ENCODE measurements at regions not wholly inside any gene's neighbourhood (a gene's known extent, or its start where the extent isn't known, plus 50 kb on each side); places are given as distances from the start of the nearest gene placed in this dataset.

DNA sequence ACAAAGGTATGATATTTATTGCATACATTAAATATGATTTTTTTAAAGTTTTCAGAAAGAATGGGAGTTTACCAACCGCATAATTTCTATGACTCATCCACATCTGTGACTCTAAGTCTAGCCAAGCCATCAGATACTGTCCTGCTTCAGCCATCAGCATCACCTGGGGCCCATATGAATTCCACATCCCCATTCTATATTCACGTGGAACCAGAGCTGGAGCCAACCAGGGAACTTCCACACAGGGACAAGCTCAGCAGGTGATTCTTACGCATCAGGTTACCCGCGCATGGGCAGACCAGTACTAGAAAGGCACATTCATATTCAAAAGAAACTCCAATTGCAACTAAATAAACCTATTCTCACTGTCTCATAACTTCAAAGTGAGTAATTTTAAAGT lies 817.7 kb upstream of the IGFBP3 start:
- H3K4me3 Mint-ChIP-seq, result no peak overlapping the region
- peaks cover 22% of the 10 kb centered on the region for H3K4me1 Mint-ChIP-seq
- H3K27ac Mint-ChIP-seq, result no peak overlapping the region
- H3K9me3 Mint-ChIP-seq, result no peaks in the 10 kb centered on the region
- no peaks in the 10 kb centered on the region for H3K27me3 Mint-ChIP-seq (ENCODE audit: low read depth)
- TF ChIP-seq, protein P1, sequence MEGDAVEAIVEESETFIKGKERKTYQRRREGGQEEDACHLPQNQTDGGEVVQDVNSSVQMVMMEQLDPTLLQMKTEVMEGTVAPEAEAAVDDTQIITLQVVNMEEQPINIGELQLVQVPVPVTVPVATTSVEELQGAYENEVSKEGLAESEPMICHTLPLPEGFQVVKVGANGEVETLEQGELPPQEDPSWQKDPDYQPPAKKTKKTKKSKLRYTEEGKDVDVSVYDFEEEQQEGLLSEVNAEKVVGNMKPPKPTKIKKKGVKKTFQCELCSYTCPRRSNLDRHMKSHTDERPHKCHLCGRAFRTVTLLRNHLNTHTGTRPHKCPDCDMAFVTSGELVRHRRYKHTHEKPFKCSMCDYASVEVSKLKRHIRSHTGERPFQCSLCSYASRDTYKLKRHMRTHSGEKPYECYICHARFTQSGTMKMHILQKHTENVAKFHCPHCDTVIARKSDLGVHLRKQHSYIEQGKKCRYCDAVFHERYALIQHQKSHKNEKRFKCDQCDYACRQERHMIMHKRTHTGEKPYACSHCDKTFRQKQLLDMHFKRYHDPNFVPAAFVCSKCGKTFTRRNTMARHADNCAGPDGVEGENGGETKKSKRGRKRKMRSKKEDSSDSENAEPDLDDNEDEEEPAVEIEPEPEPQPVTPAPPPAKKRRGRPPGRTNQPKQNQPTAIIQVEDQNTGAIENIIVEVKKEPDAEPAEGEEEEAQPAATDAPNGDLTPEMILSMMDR (IDR thresholded peaks at IDR 0.05; ENCODE audit: unreplicated experiment in 3 of 3), result no peak
- H3K36me3 Mint-ChIP-seq (ENCODE audit: low read depth), result no peaks in the 10 kb centered on the region

DNA sequence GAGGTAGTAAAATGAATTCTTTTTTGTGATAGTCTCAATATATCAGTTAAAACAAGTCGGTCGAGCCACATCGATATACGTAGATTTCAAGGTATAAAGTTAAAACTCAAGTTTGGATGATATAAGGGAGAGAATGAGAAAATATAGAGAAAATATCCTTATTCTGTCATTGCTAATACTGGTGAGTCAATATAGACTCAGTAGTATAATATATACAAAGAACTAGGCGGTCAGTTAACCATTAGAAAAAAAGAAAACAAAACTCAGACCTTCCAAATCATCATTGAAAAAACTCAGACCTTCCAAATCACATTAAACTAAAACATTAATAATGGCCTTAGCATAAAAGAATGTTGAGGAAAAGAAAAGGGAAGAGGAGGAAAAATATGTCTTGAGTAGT lies 817.1 kb upstream of the IGFBP3 start:
- no peaks in the 10 kb centered on the region for H3K36me3 Mint-ChIP-seq (ENCODE audit: low read depth)
- H3K27me3 Mint-ChIP-seq (ENCODE audit: low read depth), result no peaks in the 10 kb centered on the region
- no peak overlapping the region for H3K4me3 Mint-ChIP-seq
- TF ChIP-seq, protein P1 (IDR thresholded peaks at IDR 0.05; ENCODE audit: unreplicated experiment in 3 of 3), result no peak
- H3K9me3 Mint-ChIP-seq, result no peaks in the 10 kb centered on the region
- no peak overlapping the region for H3K27ac Mint-ChIP-seq
- H3K4me1 Mint-ChIP-seq, result peaks cover 22% of the 10 kb centered on the region

DNA sequence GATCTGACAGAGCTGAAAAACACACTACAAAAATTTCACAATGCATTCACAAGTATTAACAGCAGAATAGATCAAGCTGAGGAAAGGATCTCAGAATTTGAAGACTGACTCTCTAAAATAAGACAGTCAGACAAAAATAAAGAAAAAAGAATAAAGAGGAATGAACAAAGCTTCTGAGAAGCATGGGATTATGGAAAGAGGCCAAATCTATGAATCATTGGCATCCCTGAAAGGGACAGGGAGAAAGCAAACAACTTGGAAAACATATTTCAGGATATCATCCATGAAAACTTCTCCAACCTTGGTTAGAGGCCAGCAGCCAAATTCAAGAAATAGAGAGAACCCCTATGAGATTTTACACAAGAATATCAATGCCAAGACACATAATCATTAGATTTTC lies 804.8 kb upstream of the IGFBP3 start:
- Mint-ChIP-seq H3K36me3 (ENCODE audit: low read depth) (no peaks in the 10 kb centered on the region), H3K9me3 (peaks cover 32% of the 10 kb centered on the region), H3K27me3 (ENCODE audit: low read depth) (no peaks in the 10 kb centered on the region), H3K4me3 (no peak overlapping the region), H3K27ac (no peak overlapping the region), H3K4me1 (no peaks in the 10 kb centered on the region)
- TF ChIP-seq, protein P1 (IDR thresholded peaks at IDR 0.05; ENCODE audit: unreplicated experiment in 3 of 3), result no peak

DNA sequence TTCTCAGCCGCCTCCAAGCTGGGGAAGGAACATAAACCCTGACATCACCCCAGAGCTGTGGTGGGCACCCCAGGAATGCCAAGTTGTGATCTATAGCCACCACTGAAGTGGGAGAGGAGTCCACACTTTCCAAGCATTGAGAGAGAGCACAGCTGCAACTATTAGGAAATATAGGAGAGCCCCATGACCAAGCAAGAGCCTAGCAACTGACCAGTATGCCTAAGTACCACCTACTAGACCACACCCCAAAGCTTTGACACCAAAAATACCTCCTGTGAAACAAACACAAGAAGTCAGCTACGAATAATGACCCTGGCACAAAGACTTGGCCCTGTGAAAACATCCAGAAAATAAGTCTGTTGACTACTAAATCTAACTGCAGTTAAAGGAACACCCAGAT lies 804.1 kb upstream of the IGFBP3 start:
- Mint-ChIP-seq H3K27ac (no peak overlapping the region), H3K36me3 (ENCODE audit: low read depth) (no peaks in the 10 kb centered on the region), H3K27me3 (ENCODE audit: low read depth) (no peaks in the 10 kb centered on the region), H3K4me1 (no peaks in the 10 kb centered on the region), H3K9me3 (peaks cover 32% of the 10 kb centered on the region), H3K4me3 (no peak overlapping the region)
- TF ChIP-seq, protein P1 (IDR thresholded peaks at IDR 0.05; ENCODE audit: unreplicated experiment in 3 of 3), result no peak

DNA sequence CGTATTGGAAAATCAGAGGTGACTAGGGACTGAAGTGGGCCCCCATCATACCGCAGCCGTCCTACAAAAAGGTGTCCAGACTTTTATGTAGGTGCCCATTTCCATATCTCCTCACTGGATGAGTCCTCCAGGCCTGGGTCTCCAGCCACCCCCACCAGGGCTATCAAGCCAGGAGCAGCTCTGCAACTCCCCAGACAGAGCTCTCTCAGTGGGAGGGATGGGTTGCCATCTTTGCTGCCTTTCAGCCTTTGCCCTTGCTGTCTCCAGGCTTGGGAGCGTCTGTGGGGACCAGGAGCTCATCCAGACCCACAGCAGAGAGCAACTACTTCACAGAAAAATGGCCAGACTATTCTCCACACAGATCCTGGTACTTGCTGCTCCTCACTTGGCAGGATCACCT lies 802.7 kb upstream of the IGFBP3 start:
- Mint-ChIP-seq H3K4me1 (no peaks in the 10 kb centered on the region), H3K9me3 (peaks cover 23% of the 10 kb centered on the region), H3K27ac (no peak overlapping the region), H3K4me3 (no peak overlapping the region), H3K27me3 (ENCODE audit: low read depth) (no peaks in the 10 kb centered on the region), H3K36me3 (ENCODE audit: low read depth) (no peaks in the 10 kb centered on the region)
- TF ChIP-seq, protein P1 (IDR thresholded peaks at IDR 0.05; ENCODE audit: unreplicated experiment in 3 of 3), result no peak

DNA sequence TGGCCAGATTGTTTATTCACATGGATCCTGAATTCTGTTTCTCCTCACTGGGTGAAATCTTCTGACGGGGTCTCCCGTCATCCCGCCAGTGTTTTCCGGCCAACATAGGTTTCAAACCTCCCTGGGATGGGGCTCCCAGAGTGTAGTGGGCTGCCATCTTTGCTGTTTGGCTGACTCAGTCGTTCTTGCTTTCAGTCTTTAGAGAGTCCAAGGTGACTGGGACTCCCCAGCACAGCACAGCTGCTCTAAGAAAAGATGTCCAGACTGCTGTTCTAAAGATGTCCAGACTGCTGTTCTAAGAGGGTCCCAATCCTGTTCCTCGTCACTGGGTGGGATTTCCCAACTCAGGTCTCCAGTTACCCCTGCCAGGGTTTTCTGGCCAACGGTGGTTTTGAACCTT lies 801.9 kb upstream of the IGFBP3 start:
- Mint-ChIP-seq H3K27me3 (ENCODE audit: low read depth) (no peaks in the 10 kb centered on the region), H3K36me3 (ENCODE audit: low read depth) (no peaks in the 10 kb centered on the region), H3K27ac (no peak overlapping the region), H3K4me3 (no peak overlapping the region), H3K9me3 (peaks cover 21% of the 10 kb centered on the region), H3K4me1 (no peaks in the 10 kb centered on the region)
- TF ChIP-seq, protein P1 (IDR thresholded peaks at IDR 0.05; ENCODE audit: unreplicated experiment in 3 of 3), result no peak

All from nephron (organoid).